ENCODE measurements at regions not wholly inside any gene's neighbourhood (a gene's known extent, or its start where the extent isn't known, plus 50 kb on each side); places are given as distances from the start of the nearest gene placed in this dataset.

GRCh38 chr3:73783811-73784210 lies 159.1 kb upstream of the PDZRN3 start:
- no peak for DNase-seq

- no peak for DNase-seq
Observed at GRCh38 chr3:73781541-73781940, 156.8 kb upstream of the PDZRN3 start.

GRCh38 chr3:73774645-73775044 lies 149.9 kb upstream of the PDZRN3 start:
- no peak for DNase-seq

GRCh38 chr3:73773233-73773632 lies 148.5 kb upstream of the PDZRN3 start:
- no peak for DNase-seq

GRCh38 chr3:73772076-73772886 lies 147.5 kb upstream of the PDZRN3 start:
- no peak for DNase-seq

GRCh38 chr3:73768524-73769308 lies 144.0 kb upstream of the PDZRN3 start:
- DNase-seq, result peak; percentile 38

GRCh38 chr3:73766599-73767381 lies 142.0 kb upstream of the PDZRN3 start:
- DNase-seq, result no peak

- peak; percentile 2 for DNase-seq
Observed at GRCh38 chr3:73765878-73766545, 141.3 kb upstream of the PDZRN3 start.

GRCh38 chr3:73762855-73763254 lies 138.1 kb upstream of the PDZRN3 start:
- no peak for DNase-seq

GRCh38 chr3:73759297-73759711 lies 134.6 kb upstream of the PDZRN3 start:
- DNase-seq, result no peak

- no peak for DNase-seq
Observed at GRCh38 chr3:73757536-73757935, 132.8 kb upstream of the PDZRN3 start.

GRCh38 chr3:73753985-73754384 lies 129.2 kb upstream of the PDZRN3 start:
- DNase-seq, result no peak

- no peak for DNase-seq
Observed at GRCh38 chr3:73752338-73752737, 127.6 kb upstream of the PDZRN3 start.

GRCh38 chr3:73746623-73747022 lies 121.9 kb upstream of the PDZRN3 start:
- peak; percentile 88 for DNase-seq

GRCh38 chr3:73745526-73746191 lies 120.9 kb upstream of the PDZRN3 start:
- peak; percentile 93 for DNase-seq

- DNase-seq, result no peak
Observed at GRCh38 chr3:73743551-73743950, 118.8 kb upstream of the PDZRN3 start.

GRCh38 chr3:73739791-73740453 lies 115.2 kb upstream of the PDZRN3 start:
- no peak for DNase-seq

- peak; percentile 47 for DNase-seq
Observed at GRCh38 chr3:73738711-73739110, 114.0 kb upstream of the PDZRN3 start.

- peak; percentile 55 for DNase-seq
Observed at GRCh38 chr3:73734211-73735089, 109.7 kb upstream of the PDZRN3 start.

- DNase-seq, result peak; percentile 72
Observed at GRCh38 chr3:73733746-73734145, 109.0 kb upstream of the PDZRN3 start.

Measured in NCI-H69 (cell line).